Astrocyte (in vitro differentiated cells and primary cell): ENCODE measurements at regions not wholly inside any gene's neighbourhood (a gene's known extent, or its start where the extent isn't known, plus 50 kb on each side); places are given as distances from the start of the nearest gene placed in this dataset.

Source experiments
- DNase-seq: peaks from one replicate; pipeline ENCODE4 v3.0.0-alpha.2; 2010; ENCODE audit warnings: low read depth
- FAIRE-seq: peaks from 2 replicates; lab custom pipeline; 2011; peaks lifted over from hg19 to GRCh38; lab: Jason Lieb, UNC
- H2AFZ ChIP-seq: 2 replicates; pipeline ENCODE4 v1.6.0; 2012; ENCODE audit warnings: low read depth, low read length, inconsistent platforms
- H3K27ac ChIP-seq: 2 replicates; pipeline ENCODE4 v1.5.1; 2011; ENCODE audit warnings: low read depth, low read length, inconsistent platforms
- H3K27me3 ChIP-seq: 2 replicates; pipeline ENCODE4 v1.6.0; 2011; ENCODE audit warnings: low read length, inconsistent platforms; ENCODE audit not compliant: insufficient read depth
- H3K36me3 ChIP-seq: 2 replicates; pipeline ENCODE4 v1.5.1; 2011; ENCODE audit warnings: low read length, inconsistent platforms; ENCODE audit not compliant: insufficient read depth
- H3K4me1 ChIP-seq: 2 replicates; pipeline ENCODE4 v1.5.1; 2011; ENCODE audit warnings: low read length, inconsistent platforms; ENCODE audit not compliant: insufficient read depth
- H3K4me2 ChIP-seq: 2 replicates; pipeline ENCODE4 v1.6.0; 2012; ENCODE audit warnings: low read length, inconsistent platforms
- H3K4me3 ChIP-seq: 2 replicates; pipeline ENCODE4 v1.5.1; 2011; ENCODE audit warnings: low read depth, mild to moderate bottlenecking, low read length, inconsistent platforms; ENCODE audit not compliant: insufficient read depth
- H3K79me2 ChIP-seq: 2 replicates; pipeline ENCODE4 v1.6.0; 2012; ENCODE audit warnings: mild to moderate bottlenecking, low read length, inconsistent platforms; ENCODE audit not compliant: insufficient read depth
- H3K9ac ChIP-seq: 2 replicates; pipeline ENCODE4 v1.6.0; 2012; ENCODE audit warnings: mild to moderate bottlenecking, low read length, inconsistent platforms
- H3K9me3 ChIP-seq: 2 replicates; pipeline ENCODE4 v1.5.1; 2012; ENCODE audit warnings: low read depth, mild to moderate bottlenecking, low read length, inconsistent platforms; ENCODE audit not compliant: insufficient read depth
- H4K20me1 ChIP-seq: 2 replicates; pipeline ENCODE4 v1.6.0; 2012; ENCODE audit warnings: low read length, inconsistent platforms; ENCODE audit not compliant: insufficient read depth
- H3K27ac Mint-ChIP-seq: one replicate; pipeline ENCODE4 v1.8.0; 2021; ENCODE audit warnings: mild to moderate bottlenecking, mixed read lengths; ENCODE audit not compliant: unreplicated experiment
- H3K27me3 Mint-ChIP-seq: one replicate; pipeline ENCODE4 v1.8.0; 2021; ENCODE audit warnings: low read depth, mixed read lengths; ENCODE audit not compliant: unreplicated experiment
- H3K36me3 Mint-ChIP-seq: one replicate; pipeline ENCODE4 v1.8.0; 2021; ENCODE audit warnings: low read depth, mixed read lengths; ENCODE audit not compliant: unreplicated experiment
- H3K4me1 Mint-ChIP-seq: one replicate; pipeline ENCODE4 v1.8.0; 2021; ENCODE audit warnings: low read depth, mixed read lengths; ENCODE audit not compliant: unreplicated experiment
- H3K4me3 Mint-ChIP-seq: one replicate; pipeline ENCODE4 v1.8.0; 2021; ENCODE audit warnings: mild to moderate bottlenecking, moderate library complexity, mixed read lengths; ENCODE audit not compliant: unreplicated experiment
- H3K9me3 Mint-ChIP-seq: one replicate; pipeline ENCODE4 v1.8.0; 2021; ENCODE audit warnings: mild to moderate bottlenecking, mixed read lengths; ENCODE audit not compliant: unreplicated experiment
- EZH2 ChIP-seq: IDR thresholded peaks from 2 replicates; pipeline ENCODE4 v1.6.1; 2012; ENCODE audit warnings: mild to moderate bottlenecking, low read length, inconsistent platforms; ENCODE audit not compliant: insufficient read depth
- TF ChIP-seq, protein P1 (sequence below): IDR thresholded peaks from 2 replicates; pipeline ENCODE4 v1.5.1; 2011; ENCODE audit warnings: low read depth, mild to moderate bottlenecking, inconsistent platforms, low read length, moderate library complexity; ENCODE audit not compliant: insufficient read depth

DNA sequence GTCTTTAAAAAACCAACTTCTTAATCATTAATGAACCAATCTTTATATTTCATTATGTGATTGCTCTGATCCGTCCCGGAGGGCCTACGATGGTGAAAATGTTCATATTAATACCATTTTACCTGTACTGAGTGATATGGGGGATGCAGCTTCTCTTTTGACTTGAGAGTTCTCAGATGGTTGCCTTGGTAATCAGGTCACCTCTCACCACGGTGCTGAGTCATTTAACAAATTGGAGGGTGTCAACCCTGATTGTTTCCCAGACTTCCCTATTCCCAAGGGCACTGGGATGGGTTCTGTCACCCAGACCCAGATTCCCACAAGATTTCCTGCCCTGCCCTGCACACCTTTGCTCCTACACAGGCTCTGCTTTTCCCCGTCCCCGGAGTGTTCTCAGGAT is 128.5 kb upstream of the TMTC4 start:
- no peak overlapping the region for H2AFZ ChIP-seq
- H3K9me3 ChIP-seq, result no peaks in the 10 kb centered on the region
- no peaks in the 10 kb centered on the region for H3K4me1 ChIP-seq
- H3K27ac ChIP-seq, result no peak overlapping the region
- Mint-ChIP-seq H3K4me1 (peaks cover 3% of the 10 kb centered on the region), H3K4me3 (no peak overlapping the region), H3K9me3 (no peaks in the 10 kb centered on the region), H3K27me3 (no peaks in the 10 kb centered on the region), H3K36me3 (peaks cover 3% of the 10 kb centered on the region), H3K27ac (no peak overlapping the region)
- no peaks in the 10 kb centered on the region for H3K79me2 ChIP-seq
- H3K4me3 ChIP-seq, result no peak overlapping the region
- no peaks in the 10 kb centered on the region for H4K20me1 ChIP-seq
- no peaks in the 10 kb centered on the region for H3K27me3 ChIP-seq
- H3K36me3 ChIP-seq, result no peaks in the 10 kb centered on the region
- H3K9ac ChIP-seq, result no peak overlapping the region
- H3K4me2 ChIP-seq, result no peak overlapping the region
- no peak for DNase-seq
- TF ChIP-seq, protein P1, sequence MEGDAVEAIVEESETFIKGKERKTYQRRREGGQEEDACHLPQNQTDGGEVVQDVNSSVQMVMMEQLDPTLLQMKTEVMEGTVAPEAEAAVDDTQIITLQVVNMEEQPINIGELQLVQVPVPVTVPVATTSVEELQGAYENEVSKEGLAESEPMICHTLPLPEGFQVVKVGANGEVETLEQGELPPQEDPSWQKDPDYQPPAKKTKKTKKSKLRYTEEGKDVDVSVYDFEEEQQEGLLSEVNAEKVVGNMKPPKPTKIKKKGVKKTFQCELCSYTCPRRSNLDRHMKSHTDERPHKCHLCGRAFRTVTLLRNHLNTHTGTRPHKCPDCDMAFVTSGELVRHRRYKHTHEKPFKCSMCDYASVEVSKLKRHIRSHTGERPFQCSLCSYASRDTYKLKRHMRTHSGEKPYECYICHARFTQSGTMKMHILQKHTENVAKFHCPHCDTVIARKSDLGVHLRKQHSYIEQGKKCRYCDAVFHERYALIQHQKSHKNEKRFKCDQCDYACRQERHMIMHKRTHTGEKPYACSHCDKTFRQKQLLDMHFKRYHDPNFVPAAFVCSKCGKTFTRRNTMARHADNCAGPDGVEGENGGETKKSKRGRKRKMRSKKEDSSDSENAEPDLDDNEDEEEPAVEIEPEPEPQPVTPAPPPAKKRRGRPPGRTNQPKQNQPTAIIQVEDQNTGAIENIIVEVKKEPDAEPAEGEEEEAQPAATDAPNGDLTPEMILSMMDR, result no peak
- no peak for TF ChIP-seq EZH2
- no peak for FAIRE-seq

DNA sequence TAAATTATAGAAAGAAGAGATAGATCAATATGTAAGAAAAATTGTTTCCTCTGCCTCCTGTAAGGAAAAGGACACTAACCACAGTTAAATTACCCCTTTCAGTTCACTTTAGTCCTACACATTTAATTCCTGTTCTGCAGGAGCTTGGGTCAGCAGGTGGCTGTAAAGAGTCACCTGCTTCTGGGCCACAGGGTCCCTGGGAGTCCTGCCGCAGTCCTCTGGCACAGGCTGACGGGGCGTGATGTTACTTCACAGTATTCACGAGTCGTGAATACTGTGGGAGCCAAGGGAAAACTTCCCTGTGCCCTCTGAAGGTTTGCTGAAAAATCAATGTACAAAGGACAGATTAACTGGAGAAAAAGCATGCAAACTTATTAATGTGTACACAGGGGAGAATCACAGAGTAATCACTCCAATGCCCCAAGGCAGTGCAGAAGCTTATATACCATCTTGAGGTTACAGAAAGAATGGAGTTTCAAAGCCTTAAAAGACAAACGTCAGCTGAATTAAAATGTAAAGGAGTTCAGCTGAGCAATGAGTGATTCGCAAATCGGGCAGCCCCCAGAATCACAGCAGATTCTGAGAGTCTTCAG is 125.8 kb upstream of the TMTC4 start:
- Histone ChIP-seq H3K27me3 (no peaks in the 10 kb centered on the region), H3K36me3 (no peaks in the 10 kb centered on the region), H4K20me1 (no peaks in the 10 kb centered on the region), H3K79me2 (no peaks in the 10 kb centered on the region), H3K9me3 (no peaks in the 10 kb centered on the region), H3K4me3 (no peak overlapping the region), H3K9ac (no peak overlapping the region), H3K4me1 (no peaks in the 10 kb centered on the region), H2AFZ (no peak overlapping the region), H3K27ac (no peak overlapping the region), H3K4me2 (no peak overlapping the region)
- no peak for DNase-seq
- peaks cover 3% of the 10 kb centered on the region for H3K36me3 Mint-ChIP-seq
- TF ChIP-seq, protein P1, result no peak
- TF ChIP-seq EZH2, result no peak
- no peak for FAIRE-seq
- no peak overlapping the region for H3K4me3 Mint-ChIP-seq
- peaks cover 1% of the 10 kb centered on the region for H3K4me1 Mint-ChIP-seq
- H3K27ac Mint-ChIP-seq, result no peak overlapping the region
- H3K9me3 Mint-ChIP-seq, result peaks cover 10% of the 10 kb centered on the region
- H3K27me3 Mint-ChIP-seq, result no peaks in the 10 kb centered on the region

DNA sequence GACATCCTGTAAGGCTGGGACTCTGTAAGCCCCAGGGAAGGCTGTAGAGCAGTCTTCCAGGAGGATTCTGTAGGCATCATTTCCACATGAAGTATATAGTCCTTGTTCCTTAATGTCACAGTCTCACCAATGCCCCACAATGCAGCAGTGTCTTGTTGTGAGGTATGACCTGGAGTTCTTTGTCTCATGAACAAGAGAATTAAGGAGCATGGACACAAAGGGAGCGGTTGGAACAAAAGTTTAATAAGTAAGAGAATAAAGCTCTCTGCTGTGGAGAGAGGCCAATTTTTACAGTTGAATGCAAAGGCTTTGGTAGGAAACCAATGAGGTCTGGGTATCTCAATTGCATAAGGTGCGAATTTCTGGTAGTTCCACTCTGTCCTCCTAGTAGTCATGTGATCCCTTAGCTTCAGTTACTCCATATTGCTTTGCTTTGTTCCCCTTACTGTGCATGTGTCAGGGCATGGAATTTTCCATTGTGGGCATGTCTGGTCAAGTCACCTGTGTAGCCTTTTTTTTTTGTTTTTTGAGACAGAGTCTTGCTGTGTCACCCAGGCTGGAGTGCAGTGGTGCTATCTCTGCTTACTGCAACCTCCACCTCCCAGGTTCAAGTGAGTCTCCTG is 124.3 kb upstream of the TMTC4 start:
- Mint-ChIP-seq H3K9me3 (peaks cover 11% of the 10 kb centered on the region), H3K4me1 (no peaks in the 10 kb centered on the region), H3K27ac (no peak overlapping the region), H3K36me3 (peaks cover 3% of the 10 kb centered on the region), H3K27me3 (no peaks in the 10 kb centered on the region), H3K4me3 (no peak overlapping the region)
- no peak overlapping the region for H3K9ac ChIP-seq
- no peaks in the 10 kb centered on the region for H3K4me1 ChIP-seq
- no peaks in the 10 kb centered on the region for H3K9me3 ChIP-seq
- TF ChIP-seq EZH2, result no peak
- TF ChIP-seq, protein P1, result no peak
- H3K4me3 ChIP-seq, result no peak overlapping the region
- FAIRE-seq, result no peak
- no peak for DNase-seq
- no peaks in the 10 kb centered on the region for H3K36me3 ChIP-seq
- H3K79me2 ChIP-seq, result no peaks in the 10 kb centered on the region
- no peak overlapping the region for H3K4me2 ChIP-seq
- no peaks in the 10 kb centered on the region for H3K27me3 ChIP-seq
- H4K20me1 ChIP-seq, result no peaks in the 10 kb centered on the region
- no peak overlapping the region for H3K27ac ChIP-seq
- H2AFZ ChIP-seq, result no peak overlapping the region
